Ovary (tissue), 3 donors: ENCODE measurements at regions not wholly inside any gene's neighbourhood (a gene's known extent, or its start where the extent isn't known, plus 50 kb on each side); places are given as distances from the start of the nearest gene placed in this dataset.
"Not testable (repeated sequence)": the region's sequence is repeated elsewhere in the genome, so short reads cannot be mapped to it uniquely, and the experiment has no call there.

Experiments
- EP300 ChIP-seq: sonication (generic); formaldehyde crosslinking; IDR thresholded peaks from one replicate; pipeline ENCODE4 v1.6.1; 2017; ENCODE audit warnings: antibody characterized with exemption
- TF ChIP-seq, protein P1 (sequence below), 3 donors: fragments of 450-650 bp in 2 of 3; fragments of 200-600 bp in 1 of 3; IDR thresholded peaks; one replicate each; pipeline versions ENCODE4 v1.5.1 to v1.8.0; 2016 to 2022; ENCODE audit warnings: antibody characterized with exemption in 3 of 3, mild to moderate bottlenecking in 1 of 3
- donor health status: DM: no; HTN: no; CAD: no.

DNA sequence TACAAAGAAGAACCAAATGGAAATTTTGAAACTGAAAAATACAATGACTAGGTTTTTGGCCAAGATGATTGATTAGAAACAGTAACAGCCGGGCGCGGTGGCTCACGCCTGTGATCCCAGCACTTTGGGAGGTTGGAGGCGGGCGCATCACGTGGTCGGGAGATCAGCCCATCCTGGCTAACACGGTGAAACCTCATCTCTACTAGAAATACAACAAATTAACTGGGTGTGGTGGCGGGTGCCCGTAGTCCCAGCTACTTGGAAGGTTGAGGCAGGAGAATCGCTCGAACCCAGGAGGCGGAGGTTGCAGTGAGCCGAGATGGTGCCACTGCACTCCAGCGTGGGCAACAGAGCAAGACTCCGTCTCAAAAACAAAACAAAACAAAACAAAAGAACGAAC lies 785.8 kb upstream of the DDX18 start:
- TF ChIP-seq, protein P1, sequence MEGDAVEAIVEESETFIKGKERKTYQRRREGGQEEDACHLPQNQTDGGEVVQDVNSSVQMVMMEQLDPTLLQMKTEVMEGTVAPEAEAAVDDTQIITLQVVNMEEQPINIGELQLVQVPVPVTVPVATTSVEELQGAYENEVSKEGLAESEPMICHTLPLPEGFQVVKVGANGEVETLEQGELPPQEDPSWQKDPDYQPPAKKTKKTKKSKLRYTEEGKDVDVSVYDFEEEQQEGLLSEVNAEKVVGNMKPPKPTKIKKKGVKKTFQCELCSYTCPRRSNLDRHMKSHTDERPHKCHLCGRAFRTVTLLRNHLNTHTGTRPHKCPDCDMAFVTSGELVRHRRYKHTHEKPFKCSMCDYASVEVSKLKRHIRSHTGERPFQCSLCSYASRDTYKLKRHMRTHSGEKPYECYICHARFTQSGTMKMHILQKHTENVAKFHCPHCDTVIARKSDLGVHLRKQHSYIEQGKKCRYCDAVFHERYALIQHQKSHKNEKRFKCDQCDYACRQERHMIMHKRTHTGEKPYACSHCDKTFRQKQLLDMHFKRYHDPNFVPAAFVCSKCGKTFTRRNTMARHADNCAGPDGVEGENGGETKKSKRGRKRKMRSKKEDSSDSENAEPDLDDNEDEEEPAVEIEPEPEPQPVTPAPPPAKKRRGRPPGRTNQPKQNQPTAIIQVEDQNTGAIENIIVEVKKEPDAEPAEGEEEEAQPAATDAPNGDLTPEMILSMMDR (IDR thresholded peaks at IDR 0.05) = not testable (repeated sequence)
- not testable (repeated sequence) for TF ChIP-seq EP300
